ENCODE measurements at regions not wholly inside any gene's neighbourhood (a gene's known extent, or its start where the extent isn't known, plus 50 kb on each side); places are given as distances from the start of the nearest gene placed in this dataset.

- 67 to 68% methylated on average over 5 of the region's 5 CpGs for WGBS, 2 donors
- intact Hi-C loops (cut with DNase I): no loop called here
- DNase-seq: no peak
- ATAC-seq: no peak
- TF ChIP-seq CTCF (IDR thresholded peaks at IDR 0.05): no peak
- Histone ChIP-seq H3K4me1 (no peaks in the 10 kb centered on the region), H3K4me3 (no peak overlapping the region), H3K27me3 (peaks cover 0 to 9% (median 0%) of the 10 kb centered on the region in 4 donors), H3K27ac (no peak overlapping the region), H3K9me3 (no peaks in the 10 kb centered on the region), H3K36me3 (no peaks in the 10 kb centered on the region)
- FAIRE-seq: no peak
Measured at GRCh38 chr2:219692521-219692920, 65.1 kb downstream of the SLC4A3 start.

GRCh38 chr2:219695145-219695709 is 67.8 kb downstream of the SLC4A3 start:
- no peaks in the 10 kb centered on the region for H3K9me3 ChIP-seq
- no peak overlapping the region for H3K4me3 ChIP-seq
- TF ChIP-seq CTCF (IDR thresholded peaks at IDR 0.05): no peak
- ATAC-seq: no peak
- H3K36me3 ChIP-seq: no peaks in the 10 kb centered on the region
- DNase-seq: no peak
- FAIRE-seq: no peak
- H3K27me3 ChIP-seq: peaks cover 0 to 10% (median 2%) of the 10 kb centered on the region in 4 donors
- WGBS, 2 donors: 37% methylated on average over 3 of the region's 3 CpGs
- H3K4me1 ChIP-seq: no peaks in the 10 kb centered on the region
- H3K27ac ChIP-seq: no peak overlapping the region
- intact Hi-C loops (cut with DNase I): no loop called here

GRCh38 chr2:219697811-219698747 is 70.6 kb downstream of the SLC4A3 start:
- FAIRE-seq (no peak), ATAC-seq (no peak)
- intact Hi-C loops (cut with DNase I): no loop called here

GRCh38 chr2:219698748-219699439 is 71.5 kb downstream of the SLC4A3 start:
- DNase-seq: no peak
- no peak for FAIRE-seq
- H3K9me3 ChIP-seq: no peaks in the 10 kb centered on the region
- no peak for ATAC-seq
- H3K36me3 ChIP-seq: no peaks in the 10 kb centered on the region
- WGBS, 2 donors: 58 to 62% methylated on average over 15 of the region's 15 CpGs
- H3K27me3 ChIP-seq: peaks cover 0 to 10% (median 2%) of the 10 kb centered on the region in 4 donors
- H3K4me3 ChIP-seq: no peak overlapping the region
- TF ChIP-seq CTCF (IDR thresholded peaks at IDR 0.05): no peak
- intact Hi-C loops (cut with DNase I): no loop called here
- no peak overlapping the region for H3K27ac ChIP-seq
- H3K4me1 ChIP-seq: no peaks in the 10 kb centered on the region

More at GRCh38 chr2:219697811-219698747, 70.6 kb downstream of the SLC4A3 start:
- H3K9me3 ChIP-seq: no peaks in the 10 kb centered on the region
- H3K4me3 ChIP-seq: no peak overlapping the region
- TF ChIP-seq CTCF (IDR thresholded peaks at IDR 0.05): no peak
- peaks cover 0 to 10% (median 2%) of the 10 kb centered on the region in 4 donors for H3K27me3 ChIP-seq
- H3K4me1 ChIP-seq: no peaks in the 10 kb centered on the region
- no peaks in the 10 kb centered on the region for H3K36me3 ChIP-seq
- no peak for DNase-seq
- 63 to 71% methylated on average over 12 of the region's 12 CpGs for WGBS, 2 donors
- no peak overlapping the region for H3K27ac ChIP-seq

Measured in pancreas (tissue), 10 donors.